BLaER1 (cell line): ENCODE measurements at regions not wholly inside any gene's neighbourhood (a gene's known extent, or its start where the extent isn't known, plus 50 kb on each side); places are given as distances from the start of the nearest gene placed in this dataset.
"Not testable (repeated sequence)": the region's sequence is repeated elsewhere in the genome, so short reads cannot be mapped to it uniquely, and the experiment has no call there.

Source experiments
- H3K27ac ChIP-seq: shearing (Covaris generic); formaldehyde crosslinking; 2 replicates; pipeline ENCODE4 v1.8.1; 2022
- H3K27me3 ChIP-seq: shearing (Covaris generic); formaldehyde crosslinking; 2 replicates; pipeline ENCODE4 v1.8.1; 2022
- H3K36me3 ChIP-seq: shearing (Covaris generic); formaldehyde crosslinking; 2 replicates; pipeline ENCODE4 v1.8.1; 2022
- H3K4me1 ChIP-seq: shearing (Covaris generic); formaldehyde crosslinking; 2 replicates; pipeline ENCODE4 v1.8.1; 2022
- H3K4me2 ChIP-seq: shearing (Covaris generic); formaldehyde crosslinking; 2 replicates; pipeline ENCODE4 v1.8.1; 2022
- H3K4me3 ChIP-seq: shearing (Covaris generic); formaldehyde crosslinking; 2 replicates; pipeline ENCODE4 v1.8.1; 2022
- H3K9ac ChIP-seq: shearing (Covaris generic); formaldehyde crosslinking; 2 replicates; pipeline ENCODE4 v1.8.1; 2022
- H3K9me3 ChIP-seq: shearing (Covaris generic); formaldehyde crosslinking; 2 replicates; pipeline ENCODE4 v1.8.1; 2022
- H4K20me1 ChIP-seq: shearing (Covaris generic); formaldehyde crosslinking; 2 replicates; pipeline ENCODE4 v1.8.1; 2022
- Cebpa-rat ChIP-seq: shearing (Covaris generic); IDR thresholded peaks from 2 replicates; pipeline ENCODE4 v1.8.1; 2022

DNA sequence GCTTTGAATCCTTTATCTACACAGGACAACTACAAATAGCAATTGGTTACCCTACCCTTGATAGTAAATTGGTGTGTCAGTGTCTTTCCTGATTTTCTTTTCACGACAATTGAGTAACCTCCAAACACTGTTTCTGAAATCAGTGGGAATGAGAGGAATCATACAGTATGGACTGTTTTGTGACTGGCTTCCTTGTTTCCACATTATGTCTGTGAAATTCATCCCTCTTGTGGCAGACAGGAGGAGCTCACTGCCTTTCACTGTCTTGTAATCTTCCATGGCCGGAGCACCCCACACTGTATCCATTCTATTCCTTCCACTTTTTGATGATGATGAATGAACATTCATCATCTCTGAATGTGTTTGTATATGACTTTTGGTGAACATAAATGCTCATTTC, 164.0 kb upstream of the PZP start:
- no peak overlapping the region for H3K9ac ChIP-seq
- no peak overlapping the region for H3K27ac ChIP-seq
- H3K4me2 ChIP-seq = no peak overlapping the region
- no peaks in the 10 kb centered on the region for H3K4me1 ChIP-seq
- H3K4me3 ChIP-seq = no peak overlapping the region
- H3K27me3 ChIP-seq = no peaks in the 10 kb centered on the region
- no peaks in the 10 kb centered on the region for H4K20me1 ChIP-seq
- H3K9me3 ChIP-seq = no peaks in the 10 kb centered on the region
- no peak for TF ChIP-seq Cebpa-rat
- no peaks in the 10 kb centered on the region for H3K36me3 ChIP-seq

DNA sequence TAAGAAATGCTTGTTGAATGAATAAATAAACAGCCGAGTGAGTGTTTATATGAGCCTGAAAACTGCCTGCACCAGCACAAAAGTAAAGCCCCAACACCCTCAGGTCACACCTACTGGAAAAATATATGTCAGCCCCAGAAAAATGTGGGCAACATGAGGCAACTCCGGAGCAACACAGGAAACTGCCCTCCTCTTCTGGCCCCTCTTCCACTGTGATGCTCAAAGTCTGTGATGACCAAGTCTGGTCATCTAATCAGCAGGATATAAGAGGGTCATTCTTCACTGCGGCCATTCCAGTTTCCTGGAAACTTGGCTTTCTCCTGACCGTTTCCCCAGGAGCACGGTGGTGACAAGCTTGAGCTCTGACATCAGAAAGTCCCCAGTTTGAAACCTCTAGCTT, 159.6 kb upstream of the PZP start:
- H3K4me3 ChIP-seq = no peak overlapping the region

DNA sequence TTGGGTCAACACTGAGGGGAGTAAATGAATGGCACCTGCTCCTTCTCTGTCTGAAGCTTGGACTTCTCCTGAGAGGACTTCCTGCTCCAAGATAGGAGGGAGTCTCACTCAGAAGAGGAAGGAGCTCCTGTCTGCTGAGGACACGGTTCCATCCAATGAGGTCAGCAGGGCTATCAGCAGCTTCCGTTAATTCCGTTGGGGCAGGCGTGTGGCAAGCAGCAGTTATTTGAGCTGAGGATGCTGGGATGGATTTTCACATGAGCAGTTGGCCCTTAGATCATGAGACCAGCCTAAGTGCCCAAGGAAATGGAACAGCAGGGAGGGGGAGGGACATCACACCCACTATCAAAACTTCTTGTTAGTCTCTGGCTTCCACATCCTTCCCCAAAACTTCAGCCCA, 159.0 kb upstream of the PZP start:
- Histone ChIP-seq H3K36me3 (no peaks in the 10 kb centered on the region), H3K4me1 (peaks cover 18% of the 10 kb centered on the region), H3K4me2 (no peak overlapping the region), H3K27me3 (no peaks in the 10 kb centered on the region), H4K20me1 (no peaks in the 10 kb centered on the region), H3K9me3 (no peaks in the 10 kb centered on the region), H3K4me3 (no peak overlapping the region), H3K27ac (no peak overlapping the region), H3K9ac (no peak overlapping the region)
- TF ChIP-seq Cebpa-rat = no peak

More for the DNA sequence above, 159.6 kb upstream of the PZP start:
- peaks cover 18% of the 10 kb centered on the region for H3K4me1 ChIP-seq
- no peaks in the 10 kb centered on the region for H3K9me3 ChIP-seq
- H3K4me2 ChIP-seq = no peak overlapping the region
- no peak overlapping the region for H3K27ac ChIP-seq
- no peaks in the 10 kb centered on the region for H3K36me3 ChIP-seq
- H3K9ac ChIP-seq = no peak overlapping the region
- no peaks in the 10 kb centered on the region for H4K20me1 ChIP-seq
- TF ChIP-seq Cebpa-rat = no peak
- no peaks in the 10 kb centered on the region for H3K27me3 ChIP-seq

GRCh38 chr12:9365296-9365695, 157.1 kb upstream of the PZP start:
- TF ChIP-seq Cebpa-rat = no peak
- H3K9ac ChIP-seq = no peak overlapping the region

DNA sequence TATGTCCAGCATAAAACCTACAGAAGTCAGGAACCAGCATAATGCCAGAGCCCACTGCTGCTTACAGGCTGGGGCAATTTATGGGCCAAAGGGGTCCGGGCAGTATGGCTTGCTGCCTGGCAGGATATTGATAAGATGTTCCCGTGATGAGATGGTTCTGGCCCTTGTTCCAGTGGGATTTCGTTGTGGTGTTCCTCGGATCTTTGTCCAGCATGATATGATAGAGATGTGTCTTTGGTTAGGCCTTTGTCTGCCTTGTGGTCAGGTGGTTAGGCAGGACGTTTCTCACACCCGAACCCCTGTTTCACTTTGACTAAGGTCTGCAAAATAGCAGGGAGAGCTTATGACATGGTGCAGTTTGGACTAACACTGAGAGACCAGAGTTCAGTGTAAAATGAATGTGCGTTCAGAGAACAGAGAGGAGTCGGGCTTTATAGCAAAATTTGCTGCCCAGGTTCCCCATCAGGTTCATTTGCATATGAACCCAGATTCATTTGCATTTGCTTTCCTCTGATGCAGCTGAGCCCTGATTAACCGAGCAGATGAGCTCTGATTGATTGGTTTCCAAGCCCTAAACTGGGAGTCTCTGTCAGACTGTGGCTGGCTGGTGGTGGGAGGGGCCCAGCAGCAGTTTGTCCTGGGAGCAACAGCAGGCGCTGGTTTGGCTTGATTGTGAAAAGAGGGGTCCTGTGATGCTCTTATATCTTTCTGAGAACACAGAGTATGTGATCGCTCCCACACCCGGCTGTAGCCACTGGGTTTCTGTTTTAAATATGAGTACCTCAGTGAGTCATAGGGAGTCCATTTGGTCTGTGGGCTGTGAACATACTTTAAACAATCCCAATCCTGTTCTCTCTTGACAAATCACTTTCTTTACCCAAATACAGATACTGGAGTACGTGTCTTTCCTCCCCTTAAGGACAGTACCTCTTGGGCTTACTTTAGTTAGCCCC, 156.3 kb upstream of the PZP start:
- Histone ChIP-seq H3K36me3 (no peaks in the 10 kb centered on the region), H3K9me3 (no peaks in the 10 kb centered on the region), H3K4me3 (no peak overlapping the region), H3K4me1 (peaks cover 18% of the 10 kb centered on the region), H3K4me2 (peak overlapping the region; percentile 37), H3K27me3 (no peaks in the 10 kb centered on the region), H3K9ac (no peak overlapping the region), H3K27ac (no peak overlapping the region), H4K20me1 (no peaks in the 10 kb centered on the region)
- no peak for TF ChIP-seq Cebpa-rat

More at GRCh38 chr12:9365296-9365695, 157.1 kb upstream of the PZP start:
- H3K4me2 ChIP-seq = peak overlapping the region; percentile 37
- H3K4me3 ChIP-seq = no peak overlapping the region
- H3K27ac ChIP-seq = no peak overlapping the region
- H3K27me3 ChIP-seq = no peaks in the 10 kb centered on the region
- H4K20me1 ChIP-seq = no peaks in the 10 kb centered on the region
- peaks cover 18% of the 10 kb centered on the region for H3K4me1 ChIP-seq
- H3K9me3 ChIP-seq = no peaks in the 10 kb centered on the region
- no peaks in the 10 kb centered on the region for H3K36me3 ChIP-seq

- no peak for TF ChIP-seq Cebpa-rat
- no peaks in the 10 kb centered on the region for H4K20me1 ChIP-seq
- no peak overlapping the region for H3K27ac ChIP-seq
- no peak overlapping the region for H3K4me2 ChIP-seq
- H3K4me1 ChIP-seq = peaks cover 18% of the 10 kb centered on the region
- no peaks in the 10 kb centered on the region for H3K27me3 ChIP-seq
- H3K36me3 ChIP-seq = no peaks in the 10 kb centered on the region
- no peaks in the 10 kb centered on the region for H3K9me3 ChIP-seq
- no peak overlapping the region for H3K4me3 ChIP-seq
- H3K9ac ChIP-seq = no peak overlapping the region
These were observed 154.9 kb upstream of the PZP start for GRCh38 chr12:9363145-9363544.

DNA sequence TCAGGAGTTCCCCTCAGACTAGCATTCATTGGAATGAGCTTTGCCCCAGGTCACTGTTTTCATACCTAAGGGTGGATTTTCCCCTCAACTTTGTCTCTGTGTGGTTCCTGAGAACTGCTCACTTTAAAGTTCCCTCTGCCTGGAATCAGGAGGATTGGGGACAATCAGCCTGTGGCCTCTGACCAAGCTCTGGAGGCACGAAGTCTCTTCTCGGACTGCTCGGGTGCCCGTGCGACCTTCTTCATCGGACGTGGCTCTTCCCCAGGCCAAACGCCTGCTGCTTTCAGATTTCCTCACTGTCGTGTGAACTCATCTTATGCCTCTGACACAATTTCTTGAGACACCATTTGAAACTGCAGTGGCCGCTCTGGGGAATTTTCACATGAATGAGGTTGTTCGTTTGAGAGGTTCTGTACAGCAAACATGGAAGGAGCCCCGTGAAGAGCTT, 153.7 kb upstream of the PZP start:
- TF ChIP-seq Cebpa-rat = no peak
- no peak overlapping the region for H3K27ac ChIP-seq
- no peak overlapping the region for H3K4me2 ChIP-seq
- no peaks in the 10 kb centered on the region for H3K27me3 ChIP-seq
- no peaks in the 10 kb centered on the region for H3K36me3 ChIP-seq
- H3K4me3 ChIP-seq = no peak overlapping the region
- peaks cover 18% of the 10 kb centered on the region for H3K4me1 ChIP-seq
- no peaks in the 10 kb centered on the region for H4K20me1 ChIP-seq
- no peaks in the 10 kb centered on the region for H3K9me3 ChIP-seq
- H3K9ac ChIP-seq = no peak overlapping the region

DNA sequence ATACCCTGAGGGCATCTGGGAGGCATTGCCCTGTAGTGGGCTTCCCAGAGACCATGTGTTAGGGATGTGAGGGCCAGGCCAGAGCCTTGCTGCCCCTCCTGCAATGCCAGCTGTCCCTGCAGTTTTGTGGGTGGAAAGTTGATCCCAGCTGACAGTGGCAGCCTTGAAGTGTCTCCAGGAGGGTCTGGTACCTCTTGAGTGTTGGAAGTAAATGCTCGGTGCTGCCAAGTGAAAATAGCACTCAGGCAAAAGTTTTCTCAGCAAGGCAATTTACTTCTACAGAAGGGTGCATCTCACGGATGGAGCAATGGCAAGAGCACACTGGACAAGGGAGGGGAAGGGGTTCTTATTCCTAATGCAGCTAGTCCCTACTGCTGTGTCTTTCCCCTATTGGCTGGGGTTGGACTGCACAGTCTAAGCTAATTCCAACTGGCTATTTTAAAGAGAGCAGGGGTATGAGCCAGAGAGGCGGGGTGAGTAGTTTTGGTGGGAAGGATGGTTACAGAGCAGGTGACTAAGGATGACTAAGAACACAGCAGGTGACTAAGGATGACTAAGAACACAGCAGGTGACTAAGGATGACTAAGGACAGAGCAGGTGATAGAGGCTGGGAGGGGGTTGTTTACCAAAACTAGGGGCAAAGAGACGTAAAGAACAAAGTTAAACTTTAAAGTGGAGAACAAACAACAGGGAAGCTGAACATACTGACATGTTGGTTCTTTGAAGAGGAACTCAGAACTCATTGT, 146.0 kb upstream of the PZP start:
- H4K20me1 ChIP-seq, H3K4me2 ChIP-seq, H3K4me3 ChIP-seq, H3K27me3 ChIP-seq, H3K27ac ChIP-seq, H3K9ac ChIP-seq: not testable (repeated sequence)
- Histone ChIP-seq H3K9me3 (peaks cover 41% of the 10 kb centered on the region), H3K36me3 (peaks cover 25% of the 10 kb centered on the region), H3K4me1 (peaks cover 15% of the 10 kb centered on the region)

DNA sequence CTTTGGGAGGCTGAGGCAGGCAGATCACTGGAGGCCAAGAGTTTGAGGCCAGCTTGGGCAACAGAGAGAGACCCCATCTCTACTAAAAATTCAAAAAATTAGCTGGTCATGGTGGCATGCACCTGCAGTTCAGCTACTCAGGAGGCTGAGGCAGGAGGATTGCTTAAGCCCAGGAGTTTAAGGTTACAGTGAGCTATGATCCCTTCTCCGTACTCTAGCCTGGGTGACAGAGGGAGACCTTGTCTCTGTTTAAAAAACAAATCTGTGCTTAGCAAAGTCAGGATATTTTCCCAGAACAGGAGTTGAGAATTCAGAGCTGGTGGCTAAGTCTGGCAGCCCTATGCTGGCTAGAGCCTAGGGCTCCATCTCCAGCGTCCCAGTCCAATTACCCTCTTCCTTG, 142.9 kb upstream of the PZP start:
- Histone ChIP-seq H3K4me1 (peaks cover 15% of the 10 kb centered on the region), H3K9ac (no peak overlapping the region)

More for the DNA sequence above, 142.9 kb upstream of the PZP start:
- 0 out of 2 replicates have a peak overlapping the region, but pooled peaks have one; percentile 44 for H3K4me2 ChIP-seq
- H3K4me3 ChIP-seq = no peak overlapping the region
- H3K27me3 ChIP-seq = no peaks in the 10 kb centered on the region
- peaks cover 25% of the 10 kb centered on the region for H3K36me3 ChIP-seq
- H4K20me1 ChIP-seq = no peaks in the 10 kb centered on the region
- H3K27ac ChIP-seq = no peak overlapping the region
- peaks cover 41% of the 10 kb centered on the region for H3K9me3 ChIP-seq
- TF ChIP-seq Cebpa-rat = no peak
